Neural cell (in vitro differentiated cells): ENCODE measurements at regions not wholly inside any gene's neighbourhood (a gene's known extent, or its start where the extent isn't known, plus 50 kb on each side); places are given as distances from the start of the nearest gene placed in this dataset.

ENCODE experiments used
- H2AFZ ChIP-seq: fragments of 200-600, 300-800 bp; sonication (generic), shearing (Covaris generic); 2 replicates; pipeline ENCODE4 v1.6.0; 2014; ENCODE audit warnings: low read depth, mild to moderate bottlenecking, antibody characterized with exemption, low read length, moderate library complexity
- H3F3A ChIP-seq: fragments of 200-600 bp; shearing (Covaris generic); 2 replicates; pipeline ENCODE4 v1.6.1; 2016; ENCODE audit warnings: mild to moderate bottlenecking, moderate library complexity, mixed read lengths, antibody characterized with exemption, low read length; ENCODE audit not compliant: insufficient read depth, poor library complexity, severe bottlenecking
- H3K27ac ChIP-seq: fragments of 200-600, 300-800 bp; sonication (generic), shearing (Covaris generic); 2 replicates; pipeline ENCODE4 v1.5.1; 2014; ENCODE audit warnings: mild to moderate bottlenecking, low read length, moderate library complexity
- H3K27me3 ChIP-seq: fragments of 300-800, 200-600 bp; sonication (generic), shearing (Covaris generic); 2 replicates; pipeline ENCODE4 v1.6.0; 2014; ENCODE audit warnings: mild to moderate bottlenecking, low read depth, low read length, moderate library complexity; ENCODE audit not compliant: insufficient read depth
- H3K36me3 ChIP-seq: fragments of 300-800, 200-600 bp; sonication (generic), shearing (Covaris generic); 2 replicates; pipeline ENCODE4 v1.5.1; 2014; ENCODE audit warnings: mild to moderate bottlenecking, antibody characterized with exemption, low read length, moderate library complexity; ENCODE audit not compliant: insufficient read depth
- H3K4me2 ChIP-seq: fragments of 300-800, 200-600 bp; sonication (generic), shearing (Covaris generic); 2 replicates; pipeline ENCODE4 v1.6.0; 2014; ENCODE audit warnings: mild to moderate bottlenecking, low read length
- H3K4me3 ChIP-seq: fragments of 300-800, 200-600 bp; sonication (generic), shearing (Covaris generic); 2 replicates; pipeline ENCODE4 v1.5.1; 2014; ENCODE audit warnings: mild to moderate bottlenecking, low read length, moderate library complexity
- H3K79me2 ChIP-seq: fragments of 200-600 bp; shearing (Covaris generic); replicated peaks from 2 replicates; pipeline ENCODE4 v1.6.0; 2014; ENCODE audit warnings: mild to moderate bottlenecking, low read length, moderate library complexity; ENCODE audit not compliant: insufficient read depth
- H3K9ac ChIP-seq: fragments of 300-800, 200-600 bp; sonication (generic), shearing (Covaris generic); 2 replicates; pipeline ENCODE4 v1.6.1; 2016; ENCODE audit warnings: mild to moderate bottlenecking, low read length, mixed read lengths
- H3K9me2 ChIP-seq: fragments of 200-600 bp; shearing (Covaris generic); 2 replicates; pipeline ENCODE4 v1.6.1; 2016; ENCODE audit warnings: mild to moderate bottlenecking, low read length, mixed read lengths; ENCODE audit not compliant: insufficient read depth
- H3K9me3 ChIP-seq: fragments of 200-600, 300-800 bp; sonication (generic), shearing (Covaris generic); 2 replicates; pipeline ENCODE4 v1.6.1; 2016; ENCODE audit warnings: mild to moderate bottlenecking, mixed run types, low read length, moderate library complexity, mixed read lengths
- H4K20me1 ChIP-seq: fragments of 200-600 bp; shearing (Covaris generic); 2 replicates; pipeline ENCODE4 v1.6.1; 2016; ENCODE audit warnings: mild to moderate bottlenecking, mixed run types; ENCODE audit not compliant: insufficient read depth
- CTCF ChIP-seq: fragments of 450-650 bp; IDR thresholded peaks from 2 replicates; pipeline ENCODE4 v1.5.1; 2014; ENCODE audit warnings: antibody characterized with exemption, mild to moderate bottlenecking, moderate library complexity; ENCODE audit not compliant: poor library complexity, severe bottlenecking
- EP300 ChIP-seq: fragments of 450-650 bp; conservative IDR thresholded peaks from 2 replicates; pipeline ENCODE4 v1.6.1; 2014; ENCODE audit warnings: antibody characterized with exemption, mild to moderate bottlenecking, moderate library complexity; ENCODE audit not compliant: poor library complexity, severe bottlenecking
- EZH2 ChIP-seq: fragments of 200-600, 300-800 bp; shearing (Covaris generic), sonication (generic); IDR thresholded peaks from 2 replicates; pipeline ENCODE4 v1.6.1; 2014; ENCODE audit warnings: antibody characterized with exemption, low read length, borderline replicate concordance, mild to moderate bottlenecking; ENCODE audit not compliant: insufficient read depth, poor library complexity, severe bottlenecking
- MXI1 ChIP-seq: fragments of 450-650 bp; conservative IDR thresholded peaks from 2 replicates; pipeline ENCODE4 v1.6.1; 2014; ENCODE audit warnings: antibody characterized with exemption, mild to moderate bottlenecking; ENCODE audit not compliant: poor library complexity, severe bottlenecking
- POLR2AphosphoS5 ChIP-seq: IDR thresholded peaks from 2 replicates; pipeline ENCODE4 v1.6.1; 2012
- RAD21 ChIP-seq: fragments of 450-650 bp; conservative IDR thresholded peaks from 2 replicates; pipeline ENCODE4 v1.6.1; 2014; ENCODE audit warnings: antibody characterized with exemption, mild to moderate bottlenecking, moderate library complexity
- SMC3 ChIP-seq: fragments of 450-650 bp; conservative IDR thresholded peaks from 2 replicates; pipeline ENCODE4 v1.6.1; 2014; ENCODE audit warnings: antibody characterized with exemption, mild to moderate bottlenecking, moderate library complexity; ENCODE audit not compliant: poor library complexity
- TAF1 ChIP-seq: IDR thresholded peaks from 2 replicates; pipeline ENCODE4 v1.6.1; 2012; ENCODE audit warnings: low read depth
- TF ChIP-seq, protein P1 (sequence below): IDR thresholded peaks from 2 replicates; pipeline ENCODE4 v1.6.1; 2012; ENCODE audit warnings: borderline replicate concordance

DNA sequence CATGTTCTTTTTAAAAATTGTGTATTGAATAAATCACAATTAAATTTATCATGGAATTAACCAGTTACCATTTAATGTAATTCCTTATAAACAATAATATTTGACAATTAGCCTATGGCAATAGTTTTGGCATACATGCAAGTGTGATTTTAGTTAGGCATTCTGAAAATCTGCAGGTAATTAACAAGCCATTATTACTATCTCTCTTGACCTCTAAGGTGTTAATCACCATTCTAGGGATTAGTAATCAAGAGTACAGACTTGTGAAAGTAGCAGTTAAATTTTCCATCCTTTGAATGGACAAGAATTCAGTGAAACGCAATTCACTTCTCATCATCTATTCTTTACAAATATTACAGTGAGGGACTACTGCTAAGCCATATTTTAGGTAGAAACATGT is 127.7 kb upstream of the CHST9 start:
- Histone ChIP-seq H3K9me2 (no peaks in the 10 kb centered on the region), H4K20me1 (no peaks in the 10 kb centered on the region), H3K9ac (no peak overlapping the region), H3K4me3 (no peak overlapping the region), H3K79me2 (no peaks in the 10 kb centered on the region), H3K27me3 (no peaks in the 10 kb centered on the region), H3F3A (no peaks in the 10 kb centered on the region), H2AFZ (no peak overlapping the region), H3K9me3 (no peaks in the 10 kb centered on the region), H3K27ac (no peak overlapping the region), H3K4me2 (no peak overlapping the region), H3K36me3 (no peaks in the 10 kb centered on the region)
- TF ChIP-seq EP300 (no peak), POLR2AphosphoS5 (no peak), TAF1 (no peak), RAD21 (no peak), SMC3 (no peak), CTCF (no peak), MXI1 (no peak), EZH2 (no peak)
- TF ChIP-seq, protein P1, sequence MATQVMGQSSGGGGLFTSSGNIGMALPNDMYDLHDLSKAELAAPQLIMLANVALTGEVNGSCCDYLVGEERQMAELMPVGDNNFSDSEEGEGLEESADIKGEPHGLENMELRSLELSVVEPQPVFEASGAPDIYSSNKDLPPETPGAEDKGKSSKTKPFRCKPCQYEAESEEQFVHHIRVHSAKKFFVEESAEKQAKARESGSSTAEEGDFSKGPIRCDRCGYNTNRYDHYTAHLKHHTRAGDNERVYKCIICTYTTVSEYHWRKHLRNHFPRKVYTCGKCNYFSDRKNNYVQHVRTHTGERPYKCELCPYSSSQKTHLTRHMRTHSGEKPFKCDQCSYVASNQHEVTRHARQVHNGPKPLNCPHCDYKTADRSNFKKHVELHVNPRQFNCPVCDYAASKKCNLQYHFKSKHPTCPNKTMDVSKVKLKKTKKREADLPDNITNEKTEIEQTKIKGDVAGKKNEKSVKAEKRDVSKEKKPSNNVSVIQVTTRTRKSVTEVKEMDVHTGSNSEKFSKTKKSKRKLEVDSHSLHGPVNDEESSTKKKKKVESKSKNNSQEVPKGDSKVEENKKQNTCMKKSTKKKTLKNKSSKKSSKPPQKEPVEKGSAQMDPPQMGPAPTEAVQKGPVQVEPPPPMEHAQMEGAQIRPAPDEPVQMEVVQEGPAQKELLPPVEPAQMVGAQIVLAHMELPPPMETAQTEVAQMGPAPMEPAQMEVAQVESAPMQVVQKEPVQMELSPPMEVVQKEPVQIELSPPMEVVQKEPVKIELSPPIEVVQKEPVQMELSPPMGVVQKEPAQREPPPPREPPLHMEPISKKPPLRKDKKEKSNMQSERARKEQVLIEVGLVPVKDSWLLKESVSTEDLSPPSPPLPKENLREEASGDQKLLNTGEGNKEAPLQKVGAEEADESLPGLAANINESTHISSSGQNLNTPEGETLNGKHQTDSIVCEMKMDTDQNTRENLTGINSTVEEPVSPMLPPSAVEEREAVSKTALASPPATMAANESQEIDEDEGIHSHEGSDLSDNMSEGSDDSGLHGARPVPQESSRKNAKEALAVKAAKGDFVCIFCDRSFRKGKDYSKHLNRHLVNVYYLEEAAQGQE, result no peak

DNA sequence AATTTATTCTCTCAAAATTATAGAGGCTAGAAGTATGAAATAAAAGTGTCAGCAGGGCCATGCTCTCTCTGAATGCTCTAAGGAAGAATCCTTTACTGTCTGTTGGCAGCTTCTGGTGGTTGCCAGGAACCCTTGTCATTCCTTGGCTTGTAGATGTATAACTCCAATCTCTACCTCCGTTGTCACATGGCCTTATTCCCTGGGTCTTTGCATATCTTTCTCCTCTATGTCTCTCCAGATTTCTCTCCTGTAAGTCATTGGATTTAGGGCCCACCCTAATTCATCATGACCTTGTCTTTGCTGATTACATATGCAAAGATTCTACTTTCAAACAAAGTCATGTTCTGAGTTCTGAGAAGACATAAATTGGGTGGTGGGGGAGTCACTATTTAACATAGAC is 127.0 kb upstream of the CHST9 start:
- no peaks in the 10 kb centered on the region for H3K9me3 ChIP-seq
- H3F3A ChIP-seq, result no peaks in the 10 kb centered on the region
- H3K4me3 ChIP-seq, result no peak overlapping the region
- no peaks in the 10 kb centered on the region for H3K9me2 ChIP-seq
- no peaks in the 10 kb centered on the region for H3K79me2 ChIP-seq
- no peak overlapping the region for H3K4me2 ChIP-seq
- no peaks in the 10 kb centered on the region for H4K20me1 ChIP-seq
- no peaks in the 10 kb centered on the region for H3K36me3 ChIP-seq
- no peaks in the 10 kb centered on the region for H3K27me3 ChIP-seq
- H3K9ac ChIP-seq, result no peak overlapping the region
- TF ChIP-seq POLR2AphosphoS5 (no peak), MXI1 (no peak), EZH2 (no peak), SMC3 (no peak), EP300 (no peak), RAD21 (no peak), CTCF (no peak), TAF1 (no peak)
- TF ChIP-seq, protein P1, result no peak
- H2AFZ ChIP-seq, result no peak overlapping the region
- no peak overlapping the region for H3K27ac ChIP-seq
